ENCODE measurements at regions not wholly inside any gene's neighbourhood (a gene's known extent, or its start where the extent isn't known, plus 50 kb on each side); places are given as distances from the start of the nearest gene placed in this dataset.

GRCh38 chr3:141669434-141669833 is 68.7 kb upstream of the RNF7 start:
- no peak for DNase-seq

DNA sequence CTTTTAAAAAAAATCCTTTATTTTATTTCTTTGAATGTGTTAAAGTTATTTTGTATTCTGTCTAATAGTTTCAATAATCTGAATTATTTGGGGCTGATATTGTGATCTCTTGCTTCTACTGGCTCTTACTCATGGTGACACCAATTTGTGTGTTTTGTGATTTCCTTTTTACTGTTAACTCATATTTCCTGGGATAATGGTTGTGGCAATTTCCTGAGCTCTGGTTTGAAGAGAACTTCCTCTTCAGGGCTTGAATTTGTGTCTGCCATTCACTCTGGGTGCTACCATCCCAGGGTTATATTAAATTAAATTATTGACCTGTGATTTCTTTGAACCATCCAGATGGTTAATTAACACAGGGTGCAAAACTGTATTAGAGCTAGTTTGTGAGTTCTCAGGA is 60.4 kb upstream of the RNF7 start:
- DNase-seq: no peak

DNA sequence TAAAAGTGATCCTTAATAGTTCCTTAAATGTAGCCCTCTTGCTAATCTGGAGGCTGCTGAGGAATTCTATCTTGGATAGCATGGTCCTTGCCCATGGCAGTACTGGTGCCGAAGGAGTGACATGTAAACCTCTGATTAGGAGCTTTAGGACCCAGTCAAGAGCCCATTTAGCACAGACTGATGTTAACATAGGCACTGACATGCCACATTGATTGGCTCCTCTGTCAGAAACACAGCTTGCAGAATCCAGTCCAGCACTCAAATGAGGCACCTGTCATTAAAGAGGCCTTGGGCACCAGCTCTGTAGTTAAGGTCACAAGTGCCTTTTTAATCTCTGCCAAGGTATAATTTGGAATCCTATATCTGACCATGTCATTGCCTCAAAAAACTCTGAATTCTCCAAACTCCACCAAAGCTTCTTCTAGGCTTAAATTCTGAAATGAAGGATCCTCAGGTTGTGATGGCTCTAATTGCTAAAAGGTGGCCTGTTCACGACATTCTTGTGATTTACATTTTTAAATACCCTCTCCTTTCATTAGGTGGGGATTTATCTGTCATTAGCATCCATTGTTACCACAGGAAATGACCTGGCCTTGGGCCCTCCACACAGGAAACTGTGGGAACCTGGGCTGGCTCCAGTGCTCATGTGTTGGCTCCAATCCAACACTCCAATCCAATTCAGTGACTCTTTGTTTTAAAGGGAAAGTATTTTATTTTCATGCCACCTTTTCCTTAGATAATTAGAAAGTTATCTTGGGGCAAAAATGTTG is 57.3 kb upstream of the RNF7 start:
- DNase-seq: no peak

DNA sequence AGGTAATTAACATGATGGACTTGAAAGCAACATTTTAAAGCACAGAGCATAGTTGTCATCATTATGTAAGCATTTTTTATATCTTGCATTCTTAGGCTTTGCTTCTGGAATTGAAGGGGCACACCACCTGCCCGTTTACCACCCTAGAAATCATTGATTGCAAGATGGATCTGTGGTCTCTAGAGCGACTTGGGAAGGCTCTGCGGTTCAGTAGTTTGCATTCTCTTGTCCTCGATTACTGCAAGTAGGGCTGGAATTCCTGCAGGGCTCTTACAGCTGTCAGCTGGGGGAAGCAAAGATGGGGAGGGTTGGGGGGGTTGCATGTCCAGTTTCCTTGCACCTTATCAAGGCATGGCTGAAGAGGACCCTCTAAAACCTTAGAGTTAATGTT is 56.7 kb upstream of the RNF7 start:
- DNase-seq: no peak

DNA sequence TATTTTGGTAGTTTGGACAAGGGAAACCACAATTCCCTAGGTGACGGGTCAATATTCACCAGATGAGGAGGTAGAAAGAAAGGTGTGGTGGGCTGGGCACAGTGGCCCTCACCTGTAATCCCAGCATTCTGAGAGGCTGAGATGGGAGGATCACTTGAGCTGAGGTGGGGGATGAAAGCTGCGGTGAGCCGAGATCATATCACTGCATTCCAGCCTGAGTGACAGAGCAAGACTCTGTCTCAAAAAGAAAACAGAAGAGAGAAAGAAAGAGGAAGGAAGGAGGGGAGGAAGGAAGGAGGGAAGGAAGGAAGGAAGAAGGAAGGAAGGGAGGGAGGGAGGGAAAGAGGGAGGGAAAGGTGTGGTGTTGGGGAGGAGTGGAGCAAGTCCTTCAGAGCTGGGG is 56.1 kb upstream of the RNF7 start:
- no peak for DNase-seq

DNA sequence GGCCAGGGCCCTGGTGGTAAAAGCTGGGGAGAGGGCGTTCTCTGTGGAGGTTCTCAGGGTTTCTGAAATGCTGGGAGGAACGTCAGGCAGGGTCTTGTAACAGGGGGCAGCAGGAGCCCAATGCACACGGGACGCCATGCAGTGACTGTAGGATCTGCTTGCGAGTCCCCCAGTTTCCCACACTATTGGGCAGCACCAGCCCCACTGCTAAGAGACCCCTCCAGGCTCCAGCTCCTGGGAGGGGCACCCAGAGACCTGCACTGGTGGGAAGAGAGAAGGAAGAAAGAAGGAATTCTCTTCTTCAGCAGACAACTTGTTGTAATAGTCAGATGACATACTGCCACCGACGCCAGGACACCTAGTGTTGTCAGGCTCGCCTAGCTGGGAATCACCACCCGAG is 55.2 kb upstream of the RNF7 start:
- DNase-seq: no peak

GRCh38 chr3:141684758-141685157 is 53.3 kb upstream of the RNF7 start:
- no peak for DNase-seq

DNA sequence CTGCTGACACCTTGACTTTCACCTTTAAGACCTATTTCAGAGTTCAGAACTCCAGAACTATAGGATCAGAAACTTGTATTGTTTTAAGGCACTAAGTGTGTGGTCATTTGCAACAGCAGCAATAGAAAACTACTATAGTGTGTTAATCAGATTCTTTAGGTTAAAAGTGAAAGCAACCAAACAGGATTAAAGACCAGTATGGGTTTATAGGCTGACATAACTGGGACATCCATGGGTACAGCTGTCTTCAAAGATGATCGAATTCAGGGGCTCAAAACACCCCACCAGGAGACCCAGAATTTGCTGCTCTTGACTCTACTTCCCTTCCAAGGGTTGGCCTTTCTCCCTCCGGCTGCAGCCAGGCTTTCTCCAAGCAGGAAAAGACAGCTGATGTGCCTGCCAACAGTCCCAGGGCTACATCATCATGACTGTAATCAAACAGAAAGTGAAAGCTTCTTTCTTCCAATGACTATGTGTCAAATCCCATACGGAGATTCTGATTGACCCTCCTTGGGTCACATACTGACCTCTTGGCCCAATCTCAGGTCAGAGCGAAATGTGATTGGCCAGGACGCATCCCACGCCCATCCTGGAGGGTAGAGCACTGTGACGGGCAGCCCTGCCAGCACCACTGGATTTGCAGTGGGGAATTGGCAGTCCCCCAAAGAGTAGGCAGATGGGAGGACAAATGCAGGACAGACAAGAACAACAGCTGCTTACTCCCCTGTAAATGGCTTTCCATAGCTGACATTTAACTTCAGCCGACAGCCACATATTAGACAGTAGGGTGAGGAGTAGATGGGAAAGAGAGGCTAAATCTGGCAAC is 51.4 kb upstream of the RNF7 start:
- peak in 13 of 14 donors; percentile 10 to 76 (median 68) for DNase-seq
